Stomach (tissue), 8 donors: ENCODE measurements at regions not wholly inside any gene's neighbourhood (a gene's known extent, or its start where the extent isn't known, plus 50 kb on each side); places are given as distances from the start of the nearest gene placed in this dataset.

Source experiments
- DNase-seq, 2 donors: peaks; one replicate each; pipeline versions ENCODE4 v3.0.0 to v3.0.0-alpha.2; 2013 to 2019
- H3K27ac ChIP-seq, 5 donors: fragments of 200-600 bp in 4 of 5; sonication (generic) in 4 of 5; one replicate each; pipeline ENCODE4 v1.5.1; 2013 to 2019; ENCODE audit warnings: mild to moderate bottlenecking in 1 of 5, moderate library complexity in 1 of 5
- H3K27me3 ChIP-seq, 3 donors: fragments of 200-600 bp; sonication (generic); one replicate each; pipeline ENCODE4 v1.5.1; 2017 to 2019; ENCODE audit warnings: mixed run types in 1 of 3
- H3K36me3 ChIP-seq, 4 donors: fragments of 200-600 bp; sonication (generic); 1 replicate in 3 of 4; 2 replicates in 1 of 4; pipeline ENCODE4 v1.5.1; 2016 to 2019
- H3K4me1 ChIP-seq, 4 donors: fragments of 200-600 bp; sonication (generic); one replicate each; pipeline ENCODE4 v1.5.1; 2016 to 2019
- H3K4me3 ChIP-seq, 4 donors: fragments of 200-600 bp; sonication (generic) in 3 of 4; one replicate each; pipeline ENCODE4 v1.5.1; 2016 to 2019; ENCODE audit warnings: mild to moderate bottlenecking in 1 of 4
- H3K9me3 ChIP-seq, 4 donors: fragments of 200-600 bp; sonication (generic); one replicate each; pipeline ENCODE4 v1.5.1; 2016 to 2019
- CTCF ChIP-seq, 7 experiments: fragments of 450-650 bp in 4 of 7; fragments of 200-600 bp in 3 of 7; sonication (generic) in 3 of 7; IDR thresholded peaks; one replicate each; pipeline ENCODE4 v1.5.1; 2016 to 2019; ENCODE audit warnings: antibody characterized with exemption in 7 of 7, control low read depth in 2 of 7, mild to moderate bottlenecking in 1 of 7
- EP300 ChIP-seq: sonication (generic); formaldehyde crosslinking; IDR thresholded peaks from one replicate; pipeline ENCODE4 v1.6.1; 2017; ENCODE audit warnings: antibody characterized with exemption
- POLR2A ChIP-seq, 4 donors: fragments of 450-650 bp; IDR thresholded peaks; one replicate each; pipeline ENCODE4 v1.6.1; 2016; ENCODE audit warnings: antibody characterized with exemption in 4 of 4, control low read depth in 2 of 4, mild to moderate bottlenecking in 1 of 4, moderate library complexity in 1 of 4
- POLR2AphosphoS5 ChIP-seq, 3 donors: sonication (generic); formaldehyde crosslinking; IDR thresholded peaks; one replicate each; pipeline ENCODE4 v1.6.1; 2016; ENCODE audit warnings: antibody characterized with exemption in 3 of 3
- WGBS, 5 donors: extraction: QIAGEN DNeasy Blood & Tissue Kit in 3 of 5; methylation state at CpG; one replicate each; pipeline versions ENCODE4 v1.1.5 to v1.1.7; 2013 to 2018; 5-methylcytosine and 5-hydroxymethylcytosine counted together
- intact Hi-C: fragments of 100-400 bp; cut with DNase I; formaldehyde crosslinking; loops from one replicate; pipeline ENCODE4 v1.15.1; 2023; ENCODE audit warnings: low total_unique reads
- donor health status: healthy with polysubstance abuse.
- donor health status: Bipolar disorder and iron deficiency.
- donor health status: healthy.

GRCh38 chr4:166308647-166309046, 435.6 kb downstream of the TLL1 start:
- H3K4me1 ChIP-seq, result no peaks in the 10 kb centered on the region
- H3K27ac ChIP-seq, result no peak overlapping the region
- no peaks in the 10 kb centered on the region for H3K27me3 ChIP-seq
- no peak overlapping the region for H3K4me3 ChIP-seq
- intact Hi-C loops, result no loop called here
- TF ChIP-seq EP300 (no peak), POLR2A (IDR thresholded peaks at IDR 0.05) (no peak), CTCF (IDR thresholded peaks at IDR 0.05) (no peak), POLR2AphosphoS5 (IDR thresholded peaks at IDR 0.05) (no peak)
- H3K9me3 ChIP-seq, result no peaks in the 10 kb centered on the region
- 72 to 89% (median 76%) methylated on average over 4 of the region's 4 CpGs for WGBS, 5 donors
- H3K36me3 ChIP-seq, result no peaks in the 10 kb centered on the region
- no peak for DNase-seq

GRCh38 chr4:166309286-166309685, 436.2 kb downstream of the TLL1 start:
- WGBS, 5 donors, result 65 to 76% (median 74%) methylated on average over 3 of the region's 3 CpGs
- no peaks in the 10 kb centered on the region for H3K9me3 ChIP-seq
- no peaks in the 10 kb centered on the region for H3K4me1 ChIP-seq
- TF ChIP-seq POLR2A (IDR thresholded peaks at IDR 0.05), result no peak
- TF ChIP-seq CTCF (IDR thresholded peaks at IDR 0.05), result no peak
- no peak for TF ChIP-seq EP300
- no peak for TF ChIP-seq POLR2AphosphoS5 (IDR thresholded peaks at IDR 0.05)
- no peak overlapping the region for H3K27ac ChIP-seq
- no peaks in the 10 kb centered on the region for H3K27me3 ChIP-seq
- intact Hi-C loops, result no loop called here
- DNase-seq, result no peak
- no peaks in the 10 kb centered on the region for H3K36me3 ChIP-seq
- H3K4me3 ChIP-seq, result no peak overlapping the region

GRCh38 chr4:166311169-166311568, 438.1 kb downstream of the TLL1 start:
- Histone ChIP-seq H3K36me3 (no peaks in the 10 kb centered on the region), H3K9me3 (no peaks in the 10 kb centered on the region), H3K4me1 (no peaks in the 10 kb centered on the region), H3K4me3 (no peak overlapping the region), H3K27me3 (no peaks in the 10 kb centered on the region), H3K27ac (no peak overlapping the region)
- intact Hi-C loops, result no loop called here
- TF ChIP-seq EP300, result no peak
- TF ChIP-seq POLR2AphosphoS5 (IDR thresholded peaks at IDR 0.05), result no peak
- DNase-seq, result no peak
- WGBS, 5 donors, result 16 to 45% (median 39%) methylated on average over 2 of the region's 2 CpGs

- H3K36me3 ChIP-seq, result no peaks in the 10 kb centered on the region
- intact Hi-C loops, result no loop called here
- TF ChIP-seq CTCF (IDR thresholded peaks at IDR 0.05) (no peak), POLR2A (IDR thresholded peaks at IDR 0.05) (no peak), EP300 (no peak), POLR2AphosphoS5 (IDR thresholded peaks at IDR 0.05) (no peak)
- DNase-seq, result no peak
- H3K27me3 ChIP-seq, result no peaks in the 10 kb centered on the region
- H3K4me3 ChIP-seq, result no peak overlapping the region
- no peaks in the 10 kb centered on the region for H3K4me1 ChIP-seq
- H3K9me3 ChIP-seq, result no peaks in the 10 kb centered on the region
- no peak overlapping the region for H3K27ac ChIP-seq
Observed at GRCh38 chr4:166312166-166312565, 439.1 kb downstream of the TLL1 start.

- 73 to 81% (median 80%) methylated on average over 1 of the region's 1 CpG for whole genome bisulfite sequencing, 5 donors
- DNase-seq, result no peak
- intact Hi-C loops, result no loop called here
- H3K27ac ChIP-seq, result no peak overlapping the region
- no peak overlapping the region for H3K4me3 ChIP-seq
- no peaks in the 10 kb centered on the region for H3K27me3 ChIP-seq
- TF ChIP-seq CTCF (IDR thresholded peaks at IDR 0.05), result no peak
- TF ChIP-seq POLR2AphosphoS5 (IDR thresholded peaks at IDR 0.05), result no peak
- no peak for TF ChIP-seq EP300
- no peak for TF ChIP-seq POLR2A (IDR thresholded peaks at IDR 0.05)
- H3K4me1 ChIP-seq, result no peaks in the 10 kb centered on the region
- no peaks in the 10 kb centered on the region for H3K9me3 ChIP-seq
- H3K36me3 ChIP-seq, result no peaks in the 10 kb centered on the region
Observed at GRCh38 chr4:166314902-166315301, 441.9 kb downstream of the TLL1 start.
